ENCODE measurements at regions not wholly inside any gene's neighbourhood (a gene's known extent, or its start where the extent isn't known, plus 50 kb on each side); places are given as distances from the start of the nearest gene placed in this dataset.

- Mint-ChIP-seq H3K9me3 (peaks cover 16% of the 10 kb centered on the region), H3K4me3 (no peak overlapping the region), H3K36me3 (peaks cover 8% of the 10 kb centered on the region), H3K27ac (no peak overlapping the region), H3K27me3 (ENCODE audit: low read depth) (no peaks in the 10 kb centered on the region), H3K4me1 (peaks cover 8% of the 10 kb centered on the region)
- TF ChIP-seq, protein P1, sequence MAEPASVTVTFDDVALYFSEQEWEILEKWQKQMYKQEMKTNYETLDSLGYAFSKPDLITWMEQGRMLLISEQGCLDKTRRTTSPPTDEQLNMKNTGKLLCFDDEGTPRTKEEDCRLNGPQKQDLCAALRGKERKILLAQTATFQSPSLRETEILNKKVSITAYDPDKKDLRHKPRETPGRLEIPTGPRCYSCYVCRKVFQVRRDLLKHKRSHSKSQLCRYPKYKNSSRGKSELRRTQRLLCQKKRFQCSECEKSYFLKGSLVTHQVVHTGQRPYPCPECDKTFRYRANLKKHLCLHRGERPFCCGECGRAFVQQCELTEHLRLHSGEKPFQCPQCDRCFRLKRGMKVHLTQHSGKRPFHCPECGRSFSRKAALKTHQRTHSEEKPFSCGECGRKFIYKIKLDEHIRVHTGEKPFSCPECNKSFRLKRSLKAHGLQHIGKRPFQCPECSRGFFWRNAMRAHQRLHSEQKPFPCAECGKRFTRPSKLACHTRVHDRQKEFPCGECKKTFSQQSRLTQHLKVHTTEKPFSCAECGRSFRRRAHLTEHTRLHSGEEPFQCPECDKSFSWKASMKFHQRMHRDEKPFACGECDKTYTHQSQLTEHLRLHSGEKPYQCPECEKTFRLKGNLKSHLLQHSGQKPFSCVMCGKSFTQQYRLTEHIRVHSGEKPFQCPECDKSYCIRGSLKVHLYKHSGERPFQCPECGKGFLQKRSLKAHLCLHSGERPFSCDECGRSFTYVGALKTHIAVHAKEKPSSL (CRISPR knock-in tag; conservative IDR thresholded peaks at IDR 0.05) = no peak
- TF ChIP-seq CTCF (IDR thresholded peaks at IDR 0.05) (no peak), ZNF138 (CRISPR knock-in tag; conservative IDR thresholded peaks at IDR 0.05) (no peak), CREB1 (CRISPR knock-in tag; IDR thresholded peaks at IDR 0.05) (no peak), NFATC4 (CRISPR knock-in tag; IDR thresholded peaks at IDR 0.05) (no peak)
- TF ChIP-seq, protein P2, sequence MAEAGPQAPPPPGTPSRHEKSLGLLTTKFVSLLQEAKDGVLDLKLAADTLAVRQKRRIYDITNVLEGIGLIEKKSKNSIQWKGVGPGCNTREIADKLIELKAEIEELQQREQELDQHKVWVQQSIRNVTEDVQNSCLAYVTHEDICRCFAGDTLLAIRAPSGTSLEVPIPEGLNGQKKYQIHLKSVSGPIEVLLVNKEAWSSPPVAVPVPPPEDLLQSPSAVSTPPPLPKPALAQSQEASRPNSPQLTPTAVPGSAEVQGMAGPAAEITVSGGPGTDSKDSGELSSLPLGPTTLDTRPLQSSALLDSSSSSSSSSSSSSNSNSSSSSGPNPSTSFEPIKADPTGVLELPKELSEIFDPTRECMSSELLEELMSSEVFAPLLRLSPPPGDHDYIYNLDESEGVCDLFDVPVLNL (CRISPR knock-in tag; IDR thresholded peaks at IDR 0.05; ENCODE audit: borderline replicate concordance, low read depth) = no peak
- ChIA-PET POLR2A (no interaction called here), CTCF (no interaction called here)
- DNase-seq (ENCODE audit: low spot score) (no peak), ATAC-seq (no peak)
Observed at GRCh38 chr11:113593698-113594308, 112.3 kb downstream of the TMPRSS5 start.

DNA sequence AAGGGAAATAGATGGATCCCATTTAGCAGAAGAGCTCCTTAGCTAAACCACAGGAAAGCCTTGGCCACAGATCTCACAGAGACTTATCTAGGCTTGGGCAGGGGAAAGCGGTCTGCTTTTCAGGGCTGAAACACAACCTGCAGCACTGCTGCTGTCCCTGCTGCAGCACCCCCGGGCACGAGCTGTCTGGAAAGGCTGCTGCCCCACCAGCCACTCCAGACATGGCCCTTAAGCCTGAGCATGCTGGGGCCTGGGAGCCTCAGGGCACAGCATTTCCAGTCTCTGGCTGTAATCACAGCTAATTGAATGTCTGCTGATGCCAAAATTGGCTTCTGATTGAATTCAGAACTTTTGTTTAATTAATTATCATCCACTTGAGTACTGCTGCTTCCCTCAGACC is 115.0 kb downstream of the TMPRSS5 start:
- peaks cover 2% of the 10 kb centered on the region; the same call in 1 of the 2 replicates for H3K4me1 Mint-ChIP-seq
- CTCF ChIA-PET = interaction anchor here (1.0 kb wide), 1 partner anchor 36 kb away, joined by 3 read pairs; no protein-coding TSS in a partner anchor
- H3K27ac Mint-ChIP-seq = no peak overlapping the region
- H3K36me3 Mint-ChIP-seq = peaks cover 4% of the 10 kb centered on the region
- H3K4me3 Mint-ChIP-seq = no peak overlapping the region
- POLR2A ChIA-PET = no interaction called here
- H3K27me3 Mint-ChIP-seq (ENCODE audit: low read depth) = no peaks in the 10 kb centered on the region
- peak; percentile 16; the same call in 1 of the 2 replicates for ATAC-seq
- peaks cover 10% of the 10 kb centered on the region for H3K9me3 Mint-ChIP-seq
- DNase-seq (ENCODE audit: low spot score) = no peak
- no peak for TF ChIP-seq MYBL2 (CRISPR knock-in tag; IDR thresholded peaks at IDR 0.05)
- TF ChIP-seq, protein P3, sequence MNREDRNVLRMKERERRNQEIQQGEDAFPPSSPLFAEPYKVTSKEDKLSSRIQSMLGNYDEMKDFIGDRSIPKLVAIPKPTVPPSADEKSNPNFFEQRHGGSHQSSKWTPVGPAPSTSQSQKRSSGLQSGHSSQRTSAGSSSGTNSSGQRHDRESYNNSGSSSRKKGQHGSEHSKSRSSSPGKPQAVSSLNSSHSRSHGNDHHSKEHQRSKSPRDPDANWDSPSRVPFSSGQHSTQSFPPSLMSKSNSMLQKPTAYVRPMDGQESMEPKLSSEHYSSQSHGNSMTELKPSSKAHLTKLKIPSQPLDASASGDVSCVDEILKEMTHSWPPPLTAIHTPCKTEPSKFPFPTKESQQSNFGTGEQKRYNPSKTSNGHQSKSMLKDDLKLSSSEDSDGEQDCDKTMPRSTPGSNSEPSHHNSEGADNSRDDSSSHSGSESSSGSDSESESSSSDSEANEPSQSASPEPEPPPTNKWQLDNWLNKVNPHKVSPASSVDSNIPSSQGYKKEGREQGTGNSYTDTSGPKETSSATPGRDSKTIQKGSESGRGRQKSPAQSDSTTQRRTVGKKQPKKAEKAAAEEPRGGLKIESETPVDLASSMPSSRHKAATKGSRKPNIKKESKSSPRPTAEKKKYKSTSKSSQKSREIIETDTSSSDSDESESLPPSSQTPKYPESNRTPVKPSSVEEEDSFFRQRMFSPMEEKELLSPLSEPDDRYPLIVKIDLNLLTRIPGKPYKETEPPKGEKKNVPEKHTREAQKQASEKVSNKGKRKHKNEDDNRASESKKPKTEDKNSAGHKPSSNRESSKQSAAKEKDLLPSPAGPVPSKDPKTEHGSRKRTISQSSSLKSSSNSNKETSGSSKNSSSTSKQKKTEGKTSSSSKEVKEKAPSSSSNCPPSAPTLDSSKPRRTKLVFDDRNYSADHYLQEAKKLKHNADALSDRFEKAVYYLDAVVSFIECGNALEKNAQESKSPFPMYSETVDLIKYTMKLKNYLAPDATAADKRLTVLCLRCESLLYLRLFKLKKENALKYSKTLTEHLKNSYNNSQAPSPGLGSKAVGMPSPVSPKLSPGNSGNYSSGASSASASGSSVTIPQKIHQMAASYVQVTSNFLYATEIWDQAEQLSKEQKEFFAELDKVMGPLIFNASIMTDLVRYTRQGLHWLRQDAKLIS (CRISPR knock-in tag; IDR thresholded peaks at IDR 0.05; ENCODE audit: borderline replicate concordance) = no peak
- TF ChIP-seq GTF2I (CRISPR knock-in tag; conservative IDR thresholded peaks at IDR 0.05) = no peak
- no peak for TF ChIP-seq KAT7 (CRISPR knock-in tag; IDR thresholded peaks at IDR 0.05; ENCODE audit: borderline replicate concordance)
- TF ChIP-seq, protein P4, sequence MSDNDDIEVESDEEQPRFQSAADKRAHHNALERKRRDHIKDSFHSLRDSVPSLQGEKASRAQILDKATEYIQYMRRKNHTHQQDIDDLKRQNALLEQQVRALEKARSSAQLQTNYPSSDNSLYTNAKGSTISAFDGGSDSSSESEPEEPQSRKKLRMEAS (CRISPR knock-in tag; IDR thresholded peaks at IDR 0.05) = no peak
- no peak for TF ChIP-seq IRF2 (CRISPR knock-in tag; IDR thresholded peaks at IDR 0.05; ENCODE audit: borderline replicate concordance, low read depth)
- no peak for TF ChIP-seq ZBTB43 (CRISPR knock-in tag; IDR thresholded peaks at IDR 0.05)
- TF ChIP-seq, protein P2 (CRISPR knock-in tag; IDR thresholded peaks at IDR 0.05; ENCODE audit: borderline replicate concordance, low read depth) = no peak
- TF ChIP-seq JUN (CRISPR knock-in tag; IDR thresholded peaks at IDR 0.05) = no peak
- no peak for TF ChIP-seq TEAD1 (CRISPR knock-in tag; IDR thresholded peaks at IDR 0.05)
- TF ChIP-seq, protein P5, sequence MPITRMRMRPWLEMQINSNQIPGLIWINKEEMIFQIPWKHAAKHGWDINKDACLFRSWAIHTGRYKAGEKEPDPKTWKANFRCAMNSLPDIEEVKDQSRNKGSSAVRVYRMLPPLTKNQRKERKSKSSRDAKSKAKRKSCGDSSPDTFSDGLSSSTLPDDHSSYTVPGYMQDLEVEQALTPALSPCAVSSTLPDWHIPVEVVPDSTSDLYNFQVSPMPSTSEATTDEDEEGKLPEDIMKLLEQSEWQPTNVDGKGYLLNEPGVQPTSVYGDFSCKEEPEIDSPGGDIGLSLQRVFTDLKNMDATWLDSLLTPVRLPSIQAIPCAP (CRISPR knock-in tag; IDR thresholded peaks at IDR 0.05) = no peak
- no peak for TF ChIP-seq ATF1 (CRISPR knock-in tag; IDR thresholded peaks at IDR 0.05)
- TF ChIP-seq FOXJ3 (CRISPR knock-in tag; IDR thresholded peaks at IDR 0.05; ENCODE audit: borderline replicate concordance) = no peak
- no peak for TF ChIP-seq NFATC4 (CRISPR knock-in tag; IDR thresholded peaks at IDR 0.05)
- TF ChIP-seq HMGA2 (CRISPR knock-in tag; IDR thresholded peaks at IDR 0.05) = no peak
- TF ChIP-seq ELF4 (CRISPR knock-in tag; IDR thresholded peaks at IDR 0.05; ENCODE audit: low read depth) = no peak
